ENCODE measurements at regions not wholly inside any gene's neighbourhood (a gene's known extent, or its start where the extent isn't known, plus 50 kb on each side); places are given as distances from the start of the nearest gene placed in this dataset.
"Not testable (repeated sequence)": the region's sequence is repeated elsewhere in the genome, so short reads cannot be mapped to it uniquely, and the experiment has no call there.

DNA sequence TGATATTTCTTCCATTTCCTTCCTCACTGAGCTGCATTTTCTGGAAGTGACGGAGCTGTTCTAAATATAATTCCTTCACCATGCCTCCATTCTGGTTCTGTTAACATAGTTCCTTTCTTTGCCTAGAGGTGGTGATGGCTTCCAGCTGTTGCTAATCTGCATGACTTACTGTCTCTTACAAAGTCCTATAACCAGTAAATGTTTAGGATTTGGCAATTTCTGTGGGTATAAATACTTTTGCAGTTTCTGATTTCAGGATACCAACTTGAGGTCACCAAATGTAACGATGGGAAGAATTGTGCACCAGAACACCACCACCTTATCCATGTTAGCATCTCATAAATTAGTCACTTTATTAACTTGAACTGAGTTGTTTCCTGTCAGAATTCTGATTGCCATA is 101.7 kb upstream of the FN1 start:
- peak; percentile 39 for DNase-seq (ENCODE audit: low spot score)

DNA sequence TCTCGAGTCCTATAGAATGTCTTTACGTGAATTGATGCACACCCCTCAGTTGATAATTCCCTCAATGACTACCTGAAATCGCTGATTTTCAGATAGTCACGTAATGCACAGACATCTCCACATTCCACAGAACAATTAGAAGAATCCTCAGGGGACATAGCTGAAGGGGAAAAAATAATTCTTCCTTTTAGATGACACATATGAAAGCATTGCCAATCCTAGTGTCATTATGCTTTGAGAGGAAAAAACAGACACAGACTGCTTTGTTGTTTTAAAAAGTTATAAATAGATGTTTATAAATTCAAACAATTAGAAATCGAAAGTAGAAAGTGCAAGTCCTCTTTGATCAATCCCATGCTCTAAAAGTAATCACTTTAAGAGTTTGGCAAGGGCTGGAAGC is 100.6 kb upstream of the FN1 start:
- DNase-seq (ENCODE audit: low spot score) = no peak

DNA sequence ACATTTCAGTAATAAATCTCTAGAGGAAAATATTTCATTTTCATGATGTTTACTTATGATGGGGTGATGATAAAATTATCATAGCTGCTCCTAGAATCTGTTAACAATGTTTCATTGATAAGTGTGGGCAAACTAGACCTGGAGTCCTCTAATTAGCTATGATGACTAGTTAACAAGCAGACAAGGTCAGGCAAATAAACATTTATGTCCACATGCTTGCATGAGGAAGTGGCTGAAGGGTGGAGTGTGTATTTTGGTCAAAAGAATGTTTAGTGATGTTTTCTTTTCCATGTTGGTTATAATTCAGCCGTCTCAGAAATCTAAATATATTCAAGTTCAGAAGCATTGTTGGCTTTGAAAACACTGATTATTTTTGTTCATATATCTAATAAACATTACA is 99.9 kb upstream of the FN1 start:
- no peak for DNase-seq (ENCODE audit: low spot score)

DNA sequence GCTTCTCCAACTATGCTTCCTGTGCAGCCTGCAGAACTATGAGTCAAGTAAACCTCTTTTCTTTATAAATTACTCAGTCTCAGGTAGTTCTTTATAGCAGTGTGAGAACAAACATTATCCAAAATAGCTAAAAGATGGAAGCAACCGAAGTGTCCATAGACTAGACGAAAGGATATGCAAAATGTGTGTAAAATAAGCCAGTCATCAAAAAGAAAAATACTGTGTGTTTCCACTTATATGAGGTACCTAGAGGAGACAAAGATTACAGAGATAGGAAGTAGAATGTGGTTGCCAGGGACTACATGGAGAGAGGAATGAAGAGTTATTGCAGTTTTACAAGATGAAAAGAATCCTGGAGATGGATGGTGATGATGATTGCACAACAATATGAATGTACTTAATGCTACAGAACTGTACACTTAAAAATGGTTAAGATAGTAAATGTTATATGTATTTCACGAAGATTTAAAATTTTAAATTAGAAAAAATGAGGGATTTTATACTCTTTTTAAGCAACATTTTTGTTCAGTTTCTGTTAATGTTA is 99.3 kb upstream of the FN1 start:
- DNase-seq (ENCODE audit: low spot score) = no peak

DNA sequence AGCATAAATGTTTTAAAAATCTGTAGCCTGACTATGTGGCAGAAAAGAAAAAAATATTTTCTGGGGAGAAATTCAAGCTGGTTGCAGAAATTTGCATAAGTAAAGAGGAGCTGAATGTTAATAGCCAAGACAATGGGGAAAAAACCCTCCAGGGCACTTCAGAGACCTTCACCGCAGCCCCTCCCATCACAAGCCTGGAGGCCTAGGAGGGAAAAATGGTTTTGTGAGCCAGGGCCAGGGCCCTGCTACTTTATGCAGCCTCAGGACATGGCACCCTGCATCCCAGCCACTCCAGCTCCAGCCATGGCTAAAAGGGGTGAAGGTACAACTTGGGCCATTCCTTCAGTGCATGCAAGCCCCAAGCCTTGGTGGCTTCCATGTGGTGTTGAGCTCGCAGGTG is 97.8 kb upstream of the FN1 start:
- not testable (repeated sequence) for DNase-seq (ENCODE audit: low spot score)

DNA sequence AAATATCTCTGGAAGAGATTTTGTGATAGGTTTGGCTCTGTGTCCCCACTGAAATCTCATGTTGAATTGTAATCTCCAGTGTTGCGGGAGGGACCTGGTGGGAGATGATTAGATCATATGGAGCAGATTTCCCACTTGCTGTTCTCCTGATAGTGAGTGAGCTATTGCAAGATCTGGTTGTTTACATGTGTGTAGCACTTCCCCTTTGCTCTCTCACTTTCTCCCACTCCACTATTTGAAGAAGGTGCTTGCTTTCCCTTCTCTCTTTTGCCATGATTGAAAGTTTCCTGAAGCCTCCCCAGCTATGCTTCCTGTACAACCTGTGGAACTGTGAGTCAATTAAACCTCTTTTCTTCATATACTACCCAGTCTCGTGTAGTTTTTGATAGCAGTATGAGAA is 97.0 kb upstream of the FN1 start:
- no peak for DNase-seq (ENCODE audit: low spot score)

DNA sequence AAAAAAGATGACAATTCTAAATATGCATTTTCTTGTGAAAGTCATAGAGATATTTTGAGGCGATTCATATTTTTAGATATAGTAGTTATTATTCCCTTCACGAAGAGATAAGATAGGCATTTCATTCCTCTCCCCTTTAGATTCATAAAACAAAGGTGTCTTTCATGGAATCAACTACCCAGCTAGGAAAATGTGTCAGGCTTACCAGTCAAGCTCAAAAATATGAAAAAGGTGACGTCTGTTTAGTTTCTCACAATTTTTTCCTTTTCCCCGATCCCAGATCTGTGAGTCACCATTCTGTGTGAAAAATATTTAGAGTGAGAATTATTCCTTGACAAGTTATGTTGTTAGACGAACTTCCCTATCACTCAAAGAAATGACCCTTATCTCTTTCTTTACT is 95.4 kb upstream of the FN1 start:
- DNase-seq (ENCODE audit: low spot score) = peak; percentile 22

DNA sequence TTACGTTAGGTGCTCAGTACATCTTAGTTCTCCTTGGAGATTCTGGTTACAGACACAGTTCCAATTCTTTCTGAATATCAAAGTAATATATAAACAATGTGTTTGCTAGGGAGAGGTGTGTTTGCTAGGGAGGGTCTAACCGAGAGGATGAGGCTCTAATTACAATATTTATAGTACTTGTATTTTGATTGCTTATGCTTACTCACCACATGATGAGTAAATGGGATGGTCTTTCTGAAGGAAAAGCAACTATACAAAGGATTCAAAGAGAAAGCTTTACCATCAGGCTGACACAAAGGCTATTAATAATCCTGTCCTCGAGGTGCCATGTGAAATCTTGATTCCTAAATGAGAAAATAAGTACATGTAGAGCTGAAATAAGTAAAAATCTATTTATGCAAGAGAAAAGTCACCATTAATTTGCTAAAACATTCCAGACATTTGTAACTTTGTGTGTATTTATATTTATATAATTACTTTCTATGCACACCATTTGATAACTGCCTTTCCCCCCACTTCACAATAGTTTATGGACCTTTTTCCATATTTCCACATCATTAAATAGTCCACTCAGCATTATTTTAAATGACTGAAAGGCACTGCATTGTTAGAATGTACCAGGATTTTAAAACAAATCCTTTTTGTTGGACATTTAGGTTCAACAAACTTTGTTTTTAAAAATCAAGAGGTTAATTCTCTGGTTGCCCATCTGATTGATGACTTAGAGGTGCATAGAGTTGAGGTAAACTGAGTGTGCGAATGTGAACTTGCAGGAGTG is 94.5 kb upstream of the FN1 start:
- DNase-seq (ENCODE audit: low spot score) = no peak

DNA sequence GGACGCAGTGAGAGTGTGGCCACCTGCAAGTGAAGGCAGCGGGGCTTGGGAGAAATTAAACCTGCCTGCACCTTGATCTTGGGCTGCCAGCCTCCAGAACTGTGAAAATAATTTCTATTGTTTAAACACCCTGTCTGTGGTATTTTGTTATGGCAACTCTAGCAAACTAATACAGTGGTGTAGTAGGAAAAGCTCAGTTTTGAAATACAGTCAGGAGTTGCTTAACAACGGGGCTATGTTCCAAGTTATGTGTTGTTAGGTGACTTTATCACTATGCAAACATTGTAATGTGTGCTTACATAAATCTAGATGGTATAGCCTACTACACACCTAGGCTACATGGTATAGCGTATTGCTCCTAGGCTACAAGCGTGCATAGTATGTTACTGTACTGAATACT is 93.4 kb upstream of the FN1 start:
- DNase-seq (ENCODE audit: low spot score) = no peak

DNA sequence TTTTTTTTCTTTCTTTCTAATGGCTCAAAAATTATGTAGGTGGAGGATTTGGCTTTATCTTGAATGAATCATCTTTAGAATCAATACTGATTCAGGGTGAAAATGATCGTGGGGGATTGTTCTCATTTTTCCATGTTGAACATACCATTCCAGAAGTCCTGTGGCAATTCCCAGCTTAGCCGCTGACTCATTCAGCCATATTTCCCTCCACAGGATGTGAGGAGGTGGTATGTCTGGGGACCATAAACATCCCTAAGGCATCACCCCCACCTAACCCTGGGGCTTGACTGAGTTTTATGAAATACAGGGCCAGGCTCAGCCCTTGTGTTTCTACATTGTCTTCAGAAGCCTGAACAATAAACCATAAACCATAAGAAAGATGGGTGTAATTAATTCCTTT is 92.7 kb upstream of the FN1 start:
- peak; percentile 49 for DNase-seq (ENCODE audit: low spot score)

DNA sequence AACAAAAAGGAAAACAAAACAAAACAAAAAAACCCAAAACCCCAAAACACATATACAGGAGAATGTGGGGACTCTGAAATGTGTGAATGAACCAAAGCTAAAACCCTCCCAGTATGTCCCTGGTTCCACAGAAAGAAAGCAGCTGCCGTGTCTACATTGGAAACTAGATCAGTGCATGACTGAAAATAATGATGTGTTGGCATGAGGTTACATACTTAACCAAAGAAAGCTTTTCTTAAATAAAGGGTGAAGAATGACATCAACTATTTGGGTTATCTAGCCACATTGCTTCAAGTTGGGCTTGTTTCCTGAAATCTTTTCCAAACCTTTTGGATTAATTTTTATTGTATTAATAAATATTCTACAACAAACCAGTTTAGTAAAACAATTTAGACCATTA is 91.9 kb upstream of the FN1 start:
- peak; percentile 36 for DNase-seq (ENCODE audit: low spot score)

DNA sequence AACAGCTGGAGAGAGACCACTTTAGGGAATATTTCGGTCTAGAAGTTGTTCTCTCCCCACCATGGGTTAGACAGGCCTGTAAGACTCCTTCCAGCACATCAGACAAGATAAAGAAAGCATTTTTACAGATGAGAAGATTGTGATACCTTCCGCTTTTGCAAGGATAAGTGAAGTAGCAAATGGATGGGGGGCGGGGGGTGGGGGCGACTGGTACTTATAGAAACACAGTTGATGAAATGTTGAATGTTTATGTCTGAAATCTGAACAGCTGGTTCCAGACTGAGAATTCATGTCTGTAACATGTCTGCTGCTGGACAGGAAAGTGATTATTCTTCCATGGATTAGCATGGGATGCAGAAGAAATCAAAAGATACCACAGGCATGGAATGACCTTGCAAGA is 90.5 kb upstream of the FN1 start:
- no peak for DNase-seq (ENCODE audit: low spot score)

DNA sequence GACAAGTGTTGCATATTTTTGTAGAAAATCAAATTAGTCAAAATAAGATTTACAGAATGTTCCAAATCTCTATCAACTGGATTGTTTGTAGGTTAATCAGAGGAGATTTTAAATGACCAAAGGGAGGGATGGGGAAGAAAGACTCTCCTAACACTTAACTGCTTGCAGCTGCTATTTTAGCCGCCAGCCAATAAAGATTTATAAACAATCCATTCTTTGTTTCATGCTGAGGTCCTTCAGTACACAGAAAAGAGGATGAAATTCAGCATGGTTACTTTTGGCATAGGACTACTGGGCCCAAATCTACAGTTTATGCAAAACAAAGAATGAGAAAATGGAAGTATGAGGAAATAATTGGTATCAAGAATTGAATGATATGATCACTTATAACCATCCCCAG is 86.4 kb upstream of the FN1 start:
- DNase-seq (ENCODE audit: low spot score) = no peak

DNA sequence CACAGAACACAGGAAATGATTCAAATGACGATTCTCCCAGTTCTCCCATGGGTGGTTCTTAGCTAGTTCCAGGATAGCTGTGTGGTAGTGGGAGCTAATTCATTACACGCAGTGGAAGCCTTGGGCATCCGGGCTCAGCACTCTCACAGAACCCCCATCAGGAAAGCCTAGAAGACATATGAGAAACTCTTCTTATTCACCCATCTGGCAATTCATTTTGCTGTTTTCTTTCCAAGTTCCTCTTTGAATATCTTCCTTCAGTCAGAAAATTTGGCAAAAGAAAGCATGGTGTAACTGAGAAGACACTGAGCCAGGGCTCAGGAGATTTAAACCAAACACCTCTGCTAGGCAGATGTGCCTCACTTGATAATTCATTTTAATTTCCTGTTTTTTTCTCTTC is 85.2 kb upstream of the FN1 start:
- no peak for DNase-seq (ENCODE audit: low spot score)

DNA sequence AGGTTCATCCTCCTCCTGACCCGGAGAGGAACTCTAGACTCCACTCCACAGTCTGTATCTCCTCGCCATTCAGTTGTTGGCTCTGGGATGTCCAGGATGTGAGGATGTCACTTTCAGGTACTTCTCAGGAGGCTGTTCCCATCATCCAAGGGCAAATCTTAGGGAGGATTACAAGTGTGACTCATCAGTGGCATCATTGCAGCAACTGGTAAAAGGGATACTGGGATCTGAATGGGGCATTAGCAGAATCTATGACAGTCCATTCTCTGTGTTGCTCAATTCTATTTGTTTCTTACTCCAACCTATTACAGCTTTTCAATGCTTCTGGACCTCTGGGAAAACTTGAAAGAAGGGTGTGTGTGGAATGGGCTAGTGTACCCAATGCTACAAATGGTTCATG is 81.5 kb upstream of the FN1 start:
- no peak for DNase-seq (ENCODE audit: low spot score)

DNA sequence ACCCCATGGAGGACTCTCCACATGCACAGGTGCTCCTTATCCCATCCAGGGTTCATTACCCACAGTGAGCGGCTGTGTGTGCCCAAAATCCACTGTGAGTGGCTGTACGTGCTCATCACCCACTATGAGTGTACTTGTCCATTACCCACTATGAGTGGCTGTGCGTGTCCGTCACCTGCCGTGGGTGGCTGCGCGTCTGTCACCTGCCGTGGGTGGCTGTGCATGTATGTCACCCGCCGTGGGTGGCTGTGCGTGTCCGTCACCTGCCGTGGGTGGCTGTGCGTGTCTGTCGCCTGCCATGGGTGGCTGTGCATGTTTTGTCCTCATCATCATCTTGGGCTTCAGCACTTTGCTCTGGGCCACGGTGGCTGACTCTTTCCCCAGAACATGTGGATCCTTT is 78.6 kb upstream of the FN1 start:
- no peak for DNase-seq (ENCODE audit: low spot score)

DNA sequence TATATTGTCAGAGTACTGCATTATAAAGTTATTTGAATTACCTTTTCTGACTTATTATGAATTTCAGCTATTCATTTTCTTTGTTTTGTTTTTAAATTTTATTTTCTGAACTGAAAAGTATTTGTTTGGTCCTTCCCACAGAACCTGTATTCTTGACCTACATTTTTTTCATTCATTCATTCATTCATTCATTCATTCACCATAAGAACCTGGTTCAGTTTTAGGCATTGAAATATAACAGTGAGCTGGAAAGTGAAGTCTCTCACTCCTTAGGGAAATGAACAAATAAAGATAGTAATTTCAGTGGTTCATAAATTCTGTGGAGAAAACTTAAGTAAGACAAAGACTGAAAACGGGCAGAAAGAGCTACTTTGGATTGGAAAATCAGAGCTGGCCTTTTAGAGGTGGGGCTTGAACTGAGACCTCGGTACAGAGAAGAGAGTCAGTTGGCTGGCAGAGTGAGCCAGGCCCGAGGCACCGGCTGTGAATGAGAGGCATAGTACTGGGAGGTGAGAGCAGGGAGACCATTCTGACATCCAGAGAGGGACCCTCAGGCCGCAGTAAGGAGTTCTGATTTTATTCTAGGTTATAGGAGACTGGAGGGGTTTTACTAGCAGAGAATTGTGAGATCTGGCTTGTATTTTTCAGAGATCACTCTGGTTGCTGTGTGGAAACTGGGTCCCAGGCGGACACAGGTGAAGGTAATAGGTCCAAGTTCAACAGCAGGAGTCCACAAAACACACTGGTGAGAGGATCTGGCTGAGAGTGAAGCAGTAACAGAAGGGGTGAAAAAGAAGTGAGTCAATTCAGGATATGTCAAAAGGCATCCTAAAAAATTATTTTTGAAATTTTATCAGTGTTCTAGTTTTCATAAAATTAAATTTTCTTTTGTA is 75.8 kb upstream of the FN1 start:
- DNase-seq (ENCODE audit: low spot score) = no peak

DNA sequence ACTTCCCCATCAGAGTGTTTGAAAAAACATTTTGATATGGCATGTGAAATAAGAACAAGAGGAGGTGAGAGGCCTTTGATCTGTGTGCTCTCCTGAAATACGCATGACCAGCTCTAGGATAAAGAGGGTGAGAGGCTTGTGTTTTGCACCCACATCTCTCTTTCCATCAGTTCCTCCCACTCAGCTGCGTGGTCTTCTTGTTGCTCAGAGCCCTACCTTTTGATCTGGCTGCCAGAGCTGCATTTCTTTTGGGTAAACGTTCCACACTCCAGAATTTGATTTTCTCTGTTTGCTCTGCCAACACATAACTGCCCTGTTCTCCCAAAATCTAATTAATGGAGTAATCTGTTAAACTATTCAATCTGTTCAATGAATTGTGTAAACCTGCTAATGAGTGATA is 72.0 kb upstream of the FN1 start:
- DNase-seq (ENCODE audit: low spot score) = no peak

DNA sequence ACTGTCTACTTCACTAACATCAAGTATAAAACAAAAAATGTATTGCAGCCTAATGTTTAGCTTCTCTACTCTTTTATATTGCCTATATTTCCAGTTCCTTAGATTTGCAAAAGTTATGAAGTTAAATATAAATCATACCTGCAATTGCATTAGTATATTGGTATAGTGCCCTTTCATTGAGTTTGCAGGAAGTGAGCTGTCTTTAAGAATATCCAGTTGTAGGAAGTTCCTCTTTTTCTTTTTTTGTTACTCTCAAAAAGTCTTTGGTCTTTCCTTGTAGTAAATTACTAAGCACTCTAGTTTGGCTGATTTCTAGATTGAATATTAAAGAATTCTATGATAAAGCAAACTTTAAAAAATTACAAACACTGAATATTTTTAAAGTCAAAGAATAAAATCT is 71.3 kb upstream of the FN1 start:
- DNase-seq (ENCODE audit: low spot score) = no peak

DNA sequence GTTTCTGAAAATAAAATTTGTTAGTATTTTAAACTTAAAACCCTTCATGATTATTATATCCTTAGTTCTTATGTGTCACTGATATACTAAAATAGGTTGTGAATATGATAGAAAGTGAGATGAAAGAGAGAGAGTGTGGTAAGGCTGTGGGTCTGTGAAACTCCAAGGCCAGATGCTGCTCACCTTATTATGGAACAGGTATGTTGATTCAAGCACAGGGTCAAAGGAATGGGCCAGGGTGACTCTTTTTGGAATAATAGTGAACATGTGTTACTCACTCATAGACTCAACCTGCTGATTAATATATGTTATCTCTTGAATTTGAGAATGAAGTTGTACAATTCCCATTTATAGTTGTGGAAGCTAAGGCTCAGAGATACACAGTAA is 70.7 kb upstream of the FN1 start:
- no peak for DNase-seq (ENCODE audit: low spot score)

DNA sequence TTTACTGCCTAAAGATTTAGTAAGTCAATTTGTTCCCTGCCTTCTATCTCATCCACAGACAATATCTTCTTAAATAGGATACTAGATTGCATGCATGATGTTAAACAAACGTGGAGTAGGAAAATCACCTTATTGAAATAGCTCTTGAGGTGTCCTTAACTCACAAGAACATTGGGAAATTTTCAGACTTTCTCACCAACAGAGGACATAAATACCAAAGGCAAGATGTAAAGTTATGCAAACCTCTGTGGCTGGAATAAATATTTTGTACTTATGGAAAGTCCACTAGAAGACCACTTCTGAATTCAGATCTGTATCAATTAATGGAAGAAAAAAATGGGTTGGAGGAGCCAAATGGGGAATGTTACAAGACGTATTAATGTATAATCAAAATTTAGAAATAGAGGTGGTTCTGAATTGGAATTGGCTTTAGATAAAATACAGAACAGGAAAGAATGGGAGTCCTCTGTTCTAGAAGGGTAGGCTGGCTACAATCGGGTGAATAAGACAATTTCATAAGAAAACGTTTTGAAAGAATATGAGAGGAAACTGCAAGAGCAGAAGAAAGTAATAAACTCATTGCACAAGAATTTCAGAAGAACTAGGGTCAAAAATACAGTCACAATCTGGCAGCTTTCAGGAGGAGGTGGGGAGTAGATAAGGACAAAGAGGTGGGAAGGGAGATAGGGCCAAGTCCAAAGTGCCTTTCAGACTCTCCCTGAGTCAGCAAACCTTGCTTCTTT is 69.3 kb upstream of the FN1 start:
- DNase-seq (ENCODE audit: low spot score) = peak; percentile 20

DNA sequence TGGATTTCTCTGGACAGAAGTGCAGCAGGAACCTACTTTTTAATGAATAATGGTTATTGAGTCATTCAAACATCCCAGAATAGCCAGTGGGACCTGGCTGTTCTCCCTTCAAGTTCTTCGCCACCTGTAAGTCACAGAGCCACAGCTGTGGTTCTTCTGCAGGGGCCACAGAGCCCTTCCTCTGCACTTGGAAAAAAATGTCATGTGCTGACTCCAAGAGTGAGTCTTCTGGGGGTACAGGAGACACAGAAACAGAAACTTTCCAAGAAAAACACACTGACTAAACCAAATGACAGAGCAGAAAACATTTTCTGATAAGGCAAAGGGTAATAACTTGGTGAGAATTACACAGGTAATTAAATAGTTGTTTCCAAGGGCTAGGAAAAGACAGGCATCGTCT is 68.7 kb upstream of the FN1 start:
- DNase-seq (ENCODE audit: low spot score) = no peak

DNA sequence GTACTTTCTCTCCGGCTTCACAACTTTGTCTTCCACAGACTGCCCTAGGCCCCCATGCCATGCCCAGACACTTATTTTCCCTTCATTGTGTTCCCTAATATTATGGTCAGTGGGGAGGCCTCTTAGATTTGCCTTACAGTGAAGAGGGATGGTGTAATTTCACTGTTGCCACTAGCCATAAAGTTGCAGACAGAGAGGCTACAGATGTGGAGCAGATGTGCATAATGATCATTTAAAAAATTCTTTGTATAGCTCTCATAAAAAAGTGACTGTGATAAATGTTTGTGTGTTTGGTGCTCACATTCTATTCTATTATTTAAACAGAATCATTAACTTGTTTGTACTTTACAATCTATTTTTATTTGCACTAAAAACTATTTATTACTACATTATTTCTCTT is 67.5 kb upstream of the FN1 start:
- no peak for DNase-seq (ENCODE audit: low spot score)
